T-helper 2 cell (primary cell): ENCODE measurements at regions not wholly inside any gene's neighbourhood (a gene's known extent, or its start where the extent isn't known, plus 50 kb on each side); places are given as distances from the start of the nearest gene placed in this dataset.

Experiments used
- DNase-seq, 5 experiments: peaks; one replicate each; pipeline versions ENCODE4 v3.0.0 to v3.0.0-alpha.2; 2012 to 2022

DNA sequence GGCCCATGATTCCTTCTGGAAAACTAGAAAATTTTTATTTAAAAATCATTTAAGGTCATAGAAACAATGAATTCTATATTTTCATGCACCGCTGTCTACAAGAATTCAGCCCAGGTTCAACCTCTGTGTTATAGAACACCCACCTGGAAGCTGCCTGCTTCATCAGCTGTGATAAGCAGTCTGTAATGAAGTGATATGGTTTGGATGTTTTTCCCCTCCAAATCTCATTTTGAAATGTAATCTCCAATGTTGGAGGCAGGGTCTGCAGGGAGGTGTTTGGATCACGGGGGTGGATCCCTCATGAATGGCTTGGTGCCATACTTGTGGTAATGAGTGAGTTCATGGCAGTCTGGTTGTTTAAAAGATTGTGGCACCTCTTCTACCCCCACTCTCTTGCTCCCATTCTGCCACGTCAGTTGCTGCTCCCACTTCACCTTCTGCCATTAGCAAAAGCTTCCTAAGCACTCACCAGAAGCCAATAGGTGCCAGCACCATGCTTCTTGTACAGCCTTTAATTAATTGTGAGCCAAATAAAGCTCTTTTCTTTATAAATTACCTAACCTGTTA lies 55.6 kb downstream of the MRPL32 start:
- DNase-seq, result no peak

DNA sequence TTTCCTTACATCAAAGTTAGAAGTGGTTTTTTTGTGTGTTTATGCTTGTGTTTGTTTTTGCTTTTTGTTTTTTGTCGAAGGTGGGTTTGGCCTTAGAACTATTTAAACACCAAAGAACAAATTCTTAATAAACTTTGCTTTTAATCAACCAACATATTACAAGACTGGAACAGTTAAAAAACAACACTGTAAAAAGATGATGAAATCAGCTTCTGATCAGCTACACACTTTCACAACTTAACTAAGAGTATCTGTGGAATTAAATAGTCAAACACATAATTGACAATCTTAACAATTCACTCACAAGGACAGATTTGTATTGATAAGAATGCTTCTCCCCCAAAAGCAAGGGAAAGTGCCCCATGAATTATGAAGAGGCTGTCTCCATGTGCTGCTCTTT lies 58.8 kb downstream of the MRPL32 start:
- DNase-seq, result no peak

DNA sequence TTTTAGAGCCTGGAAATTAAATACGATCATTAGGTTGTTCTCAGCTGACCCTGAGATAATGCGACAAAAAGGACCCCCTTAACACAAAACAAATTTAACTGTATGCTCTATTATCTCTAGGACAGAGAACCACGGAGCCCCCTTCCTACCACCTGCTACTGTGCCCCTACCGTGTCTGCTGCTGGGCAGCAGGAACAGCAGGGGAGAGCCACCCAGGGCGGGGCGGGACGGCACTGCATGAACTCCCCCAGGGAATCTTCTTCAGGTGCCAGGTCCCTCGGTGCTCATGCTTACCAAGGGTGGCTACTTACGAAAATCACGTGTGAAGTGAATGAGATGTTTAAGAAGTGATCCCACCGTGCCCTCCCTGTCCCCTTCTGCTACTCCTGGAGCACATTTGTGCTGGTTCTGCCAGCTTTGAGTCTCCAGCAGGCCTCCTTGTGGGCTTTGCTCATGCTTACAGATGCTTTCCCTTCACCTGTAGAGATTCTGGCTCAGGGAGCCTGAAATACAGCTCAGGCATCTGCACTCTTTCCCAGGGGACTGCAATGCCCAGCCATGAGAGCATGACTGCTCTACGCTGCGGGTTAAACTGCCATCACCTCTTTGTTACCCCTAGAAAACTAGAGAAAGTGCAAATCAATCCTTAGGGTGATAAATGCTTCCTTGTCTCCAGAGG lies 59.9 kb downstream of the MRPL32 start:
- peak in 1 of 5 experiments; percentile 7 for DNase-seq

DNA sequence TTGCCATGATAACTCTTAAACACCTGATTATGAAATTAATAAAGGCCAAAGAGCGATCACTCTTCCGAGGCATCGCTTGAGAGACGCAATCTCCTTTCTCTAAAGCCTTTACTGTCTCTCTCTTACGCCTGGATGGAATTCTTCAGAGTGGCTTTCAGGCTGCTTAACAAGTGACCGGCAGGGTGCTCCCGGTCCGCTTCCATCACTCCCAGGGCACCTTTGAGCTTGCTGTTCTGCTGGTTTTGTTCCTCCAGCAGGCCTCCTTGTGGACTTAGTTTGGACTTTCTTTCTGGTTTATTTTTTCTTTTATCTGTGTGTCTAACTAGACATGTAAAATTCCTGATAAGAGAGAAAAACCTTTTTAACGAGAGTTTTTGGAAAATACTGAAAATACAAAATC lies 60.9 kb downstream of the MRPL32 start:
- no peak for DNase-seq

DNA sequence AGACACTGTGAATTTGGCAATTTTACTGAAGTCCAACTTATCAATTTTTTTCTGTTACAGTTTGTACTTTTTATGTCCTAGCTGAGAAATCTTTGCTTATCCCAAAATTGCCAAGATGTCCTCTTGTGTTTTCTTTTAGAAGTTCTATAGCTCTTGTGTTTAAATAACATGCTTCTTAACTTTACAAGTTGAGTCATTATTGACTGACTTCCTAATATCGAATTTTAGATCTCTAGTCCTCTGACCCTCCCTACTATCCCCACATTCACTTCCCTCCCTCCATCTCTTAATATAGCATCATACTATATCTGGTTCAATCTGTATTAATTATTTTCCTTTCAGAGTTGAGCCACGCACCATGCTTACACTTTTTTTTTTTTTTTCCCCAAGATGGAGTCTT lies 61.9 kb downstream of the MRPL32 start:
- no peak for DNase-seq

DNA sequence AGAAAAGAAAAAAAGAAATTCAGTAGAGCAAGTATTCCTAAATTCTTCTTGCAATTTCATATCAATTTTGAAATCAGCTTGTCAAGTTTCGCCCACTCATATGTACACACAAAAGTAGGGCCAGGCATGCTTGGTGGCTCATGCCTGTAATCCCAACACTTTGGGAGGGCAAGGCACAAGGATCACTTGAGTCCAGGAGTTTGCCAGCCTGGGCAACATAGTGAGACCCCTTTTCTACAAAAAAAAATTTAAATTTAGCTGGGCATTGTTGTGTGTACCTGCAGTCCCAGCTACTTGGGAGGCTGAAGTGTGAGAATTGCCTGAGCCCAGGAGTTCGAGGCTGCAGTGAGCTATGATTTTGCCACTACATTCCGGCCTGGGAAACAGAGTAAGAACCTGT lies 65.4 kb downstream of the MRPL32 start:
- DNase-seq, result no peak

DNA sequence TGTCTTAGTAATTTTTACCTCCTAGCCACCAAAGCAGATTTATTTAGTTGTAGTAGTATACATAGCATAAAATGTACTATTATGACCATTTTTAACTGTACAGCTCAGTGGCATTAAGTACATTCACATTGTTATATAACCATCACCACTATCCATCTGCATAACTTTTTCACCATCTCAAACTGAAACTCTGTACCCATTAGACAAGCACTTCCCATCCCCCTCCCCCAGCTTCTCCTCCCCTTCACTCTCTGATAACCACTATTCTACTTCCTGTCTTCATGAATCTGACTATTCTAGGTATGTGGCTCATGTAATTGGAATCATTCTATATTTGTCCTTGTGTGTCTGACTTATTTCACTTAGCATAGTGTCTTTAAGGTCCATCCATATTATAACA lies 71.9 kb downstream of the MRPL32 start:
- DNase-seq, result peak in 1 of 5 experiments; percentile 42

DNA sequence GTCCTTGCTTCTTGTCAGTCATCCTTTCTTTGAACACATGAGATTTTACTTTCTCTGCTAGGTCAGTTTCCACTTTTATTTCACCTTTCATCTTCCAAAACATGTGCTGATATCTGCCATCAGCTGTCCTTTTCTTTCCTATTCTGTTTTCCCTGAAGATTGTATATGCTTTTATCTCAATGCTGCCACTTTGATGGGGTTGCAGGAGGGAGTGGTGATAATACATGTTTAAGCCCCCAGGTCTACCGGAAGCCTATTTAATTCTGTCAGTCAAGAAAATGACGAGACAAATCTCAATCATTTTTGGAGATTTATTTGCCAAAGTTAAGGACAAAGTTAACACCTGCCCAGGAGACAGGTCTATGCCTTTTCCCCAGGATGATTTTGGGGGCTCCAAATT lies 73.8 kb downstream of the MRPL32 start:
- DNase-seq, result no peak

DNA sequence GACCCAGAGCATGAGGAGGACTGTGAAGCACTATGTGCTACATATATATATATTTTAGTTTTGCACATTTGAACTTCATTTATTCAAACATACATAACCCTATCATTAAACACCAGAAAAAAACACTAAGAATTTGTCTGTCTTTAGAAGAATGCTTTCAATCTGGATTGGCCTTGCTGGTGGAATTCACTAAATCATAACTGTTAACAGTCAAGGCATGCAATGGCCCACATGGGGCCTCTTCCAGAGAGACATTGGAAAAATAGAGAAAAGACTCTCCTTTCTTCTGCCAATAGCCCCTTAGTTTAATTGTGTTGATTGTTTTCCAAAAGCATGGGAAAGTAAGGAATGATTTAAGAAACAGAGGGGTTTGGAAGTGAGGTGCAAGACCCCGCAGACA lies 77.9 kb downstream of the MRPL32 start:
- no peak for DNase-seq

DNA sequence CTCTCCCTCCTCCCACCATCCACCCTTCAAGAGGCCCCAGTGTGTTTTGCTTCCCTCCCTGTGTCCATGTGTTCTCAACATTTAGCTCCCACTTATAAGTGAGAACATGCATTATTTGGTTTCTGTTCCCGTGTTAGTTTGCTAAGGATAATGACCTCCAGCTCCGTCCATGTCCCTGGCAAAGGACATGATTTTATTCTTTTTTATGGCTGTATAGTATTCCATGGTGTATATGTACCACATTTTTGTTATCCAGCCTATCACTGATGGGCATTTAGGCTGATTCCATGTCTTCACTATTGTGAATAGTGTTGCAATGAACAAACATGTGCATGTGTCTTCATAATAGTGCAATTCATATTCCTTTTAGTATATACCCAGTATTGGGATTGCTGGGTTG lies 79.7 kb downstream of the MRPL32 start:
- no peak for DNase-seq

DNA sequence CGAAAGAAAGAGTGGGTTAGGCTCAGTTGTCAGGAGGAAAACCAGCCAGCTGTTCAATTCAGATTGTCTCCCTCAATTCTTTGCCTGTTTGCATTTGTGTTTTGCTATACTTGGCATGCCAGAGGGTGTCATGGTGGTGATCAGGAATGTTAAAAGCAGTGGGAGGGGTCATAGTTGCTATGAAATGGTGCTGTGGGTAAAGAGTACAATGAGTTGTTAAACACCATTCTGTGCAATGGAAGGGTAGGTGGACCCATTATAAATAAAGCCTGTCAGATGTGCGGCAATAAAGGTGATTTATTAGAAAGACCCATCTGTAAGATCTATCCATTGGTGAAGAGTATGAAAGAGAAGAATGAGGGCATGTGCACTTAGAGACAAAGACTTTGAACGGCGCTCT lies 82.2 kb downstream of the MRPL32 start:
- DNase-seq, result no peak

DNA sequence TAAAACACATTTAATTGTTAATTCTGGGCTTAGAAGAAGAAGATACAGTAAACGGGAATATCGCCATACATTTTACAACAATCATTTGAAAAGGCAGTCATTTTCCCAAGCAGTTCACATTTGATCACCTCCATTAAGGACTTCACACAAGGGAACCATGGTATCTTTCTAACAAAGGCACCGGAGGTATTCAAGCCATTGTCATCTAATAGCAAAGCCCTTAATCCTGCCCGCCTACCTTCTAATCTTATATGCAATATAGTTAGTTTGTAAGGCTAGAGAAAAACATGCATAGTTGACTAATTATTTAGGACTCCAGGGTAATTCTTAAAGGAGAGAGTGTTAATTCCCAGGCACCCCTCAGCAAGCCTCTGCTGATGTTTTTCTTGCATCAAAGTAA lies 83.1 kb downstream of the MRPL32 start:
- no peak for DNase-seq

DNA sequence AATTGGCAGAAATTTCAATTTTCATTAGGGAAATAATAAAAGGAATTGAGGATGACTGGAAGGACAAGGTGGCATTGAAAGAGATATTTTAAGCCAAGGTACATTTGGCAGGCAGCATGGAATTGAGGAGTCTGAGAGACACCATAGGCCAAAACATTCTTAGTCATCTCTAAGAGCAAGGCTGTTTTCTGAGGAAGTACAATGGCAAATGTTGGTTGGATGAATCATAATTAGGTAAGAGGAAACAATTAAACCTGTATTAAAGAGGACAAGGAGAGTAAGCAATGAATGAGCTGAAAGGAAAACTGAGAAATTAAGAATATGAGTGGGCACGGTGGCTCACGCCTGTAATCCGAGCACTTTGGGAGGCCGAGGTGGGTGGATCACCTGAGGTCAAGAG lies 86.3 kb downstream of the MRPL32 start:
- no peak for DNase-seq

DNA sequence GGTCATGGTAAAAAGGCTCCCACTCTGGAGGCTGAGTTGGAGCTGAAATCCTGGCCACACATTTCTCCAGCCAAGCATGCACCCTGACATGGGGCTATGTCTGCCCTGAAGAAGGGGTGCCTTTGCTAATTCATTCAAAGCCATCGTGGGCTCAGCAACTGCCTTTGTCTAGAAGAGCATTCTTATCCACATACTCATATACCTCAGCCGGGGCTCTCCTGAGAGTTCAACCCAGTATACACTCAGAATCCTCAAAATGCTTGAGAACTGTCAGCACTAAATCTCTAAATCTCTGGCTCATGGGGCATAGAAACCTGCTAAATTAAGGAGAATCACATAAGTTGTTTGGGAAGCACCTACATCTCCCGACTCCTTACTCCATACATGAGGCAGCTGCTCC lies 89.3 kb downstream of the MRPL32 start:
- no peak for DNase-seq

DNA sequence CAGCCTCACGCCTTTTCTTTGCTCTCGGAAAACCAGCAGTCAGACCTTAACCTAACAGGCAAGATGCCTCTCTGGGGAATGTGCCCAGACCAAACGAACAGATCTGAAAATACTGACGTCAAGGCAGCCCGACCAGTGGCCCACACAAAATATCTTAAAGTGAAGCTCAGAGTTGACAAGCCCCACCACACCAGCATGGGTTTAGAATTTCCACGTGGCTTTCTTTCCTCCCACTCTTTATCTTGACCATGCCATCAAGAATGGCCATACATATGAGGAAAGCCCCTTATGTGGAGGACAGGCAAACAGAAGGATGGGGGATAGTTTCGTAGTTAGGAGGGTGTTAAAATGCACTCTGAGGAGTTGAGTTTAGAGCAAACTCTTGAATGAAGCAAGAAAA lies 89.8 kb downstream of the MRPL32 start:
- DNase-seq, result no peak

DNA sequence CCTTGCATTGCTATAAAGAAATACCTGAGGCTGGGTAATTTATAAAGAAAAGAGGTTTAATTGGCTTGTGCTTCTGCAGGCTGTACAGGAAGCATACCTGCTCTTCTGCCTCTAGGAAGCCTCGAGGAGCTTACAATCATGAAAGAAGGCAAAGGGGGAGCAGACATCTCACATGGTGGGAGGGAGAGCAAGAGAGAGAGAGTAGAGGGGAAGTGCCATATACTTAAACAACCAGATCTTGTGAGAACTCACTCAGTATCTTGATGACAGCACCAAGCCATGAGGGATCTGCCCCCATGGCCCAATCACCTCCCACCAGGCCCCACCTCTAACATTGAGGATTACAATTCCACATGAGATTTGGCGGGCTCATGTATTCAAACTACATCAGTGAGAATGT lies 79.1 kb upstream of the HECW1 start:
- DNase-seq, result no peak

DNA sequence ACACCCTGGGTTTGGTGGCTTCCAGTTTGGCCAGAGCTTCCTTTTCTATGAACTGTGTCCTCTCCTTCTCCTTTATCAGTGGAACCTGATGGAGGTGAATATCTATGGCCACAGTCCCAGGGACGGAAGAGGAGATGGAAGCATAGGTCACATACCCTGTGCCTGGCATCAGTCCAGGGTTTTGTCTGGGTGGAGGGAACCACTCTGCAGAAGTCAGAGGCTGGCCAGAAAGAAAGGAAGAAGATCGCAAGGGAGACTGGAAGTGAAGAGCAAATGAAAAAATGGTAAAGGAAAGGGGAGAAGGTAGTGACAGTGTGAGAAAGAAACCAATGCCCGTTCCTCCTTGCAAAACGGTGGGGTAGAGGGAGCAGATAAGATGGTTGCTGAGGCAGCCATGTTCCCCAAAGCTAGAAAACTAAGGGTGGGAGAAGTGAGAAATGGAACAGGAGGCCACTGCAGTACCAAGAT lies 77.9 kb upstream of the HECW1 start:
- no peak for DNase-seq

DNA sequence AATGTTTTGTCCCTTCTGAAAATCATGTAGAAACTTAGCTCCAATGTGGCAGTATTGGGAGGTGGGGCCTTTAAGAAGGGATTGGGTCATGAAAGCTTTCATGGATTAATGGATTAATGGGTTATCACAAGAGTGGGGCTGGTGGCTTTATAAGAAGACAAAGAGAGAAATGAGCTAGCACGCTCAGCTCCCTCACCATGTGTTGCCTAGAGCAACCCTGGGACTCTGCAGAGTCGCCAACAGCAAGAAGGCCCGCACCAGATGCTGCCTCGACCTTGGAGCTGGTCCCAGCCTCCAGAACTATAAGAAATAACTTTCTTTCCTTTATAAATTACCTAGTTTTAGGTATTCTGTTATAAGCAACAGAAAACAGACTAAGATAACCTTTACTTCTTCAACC lies 74.9 kb upstream of the HECW1 start:
- no peak for DNase-seq

DNA sequence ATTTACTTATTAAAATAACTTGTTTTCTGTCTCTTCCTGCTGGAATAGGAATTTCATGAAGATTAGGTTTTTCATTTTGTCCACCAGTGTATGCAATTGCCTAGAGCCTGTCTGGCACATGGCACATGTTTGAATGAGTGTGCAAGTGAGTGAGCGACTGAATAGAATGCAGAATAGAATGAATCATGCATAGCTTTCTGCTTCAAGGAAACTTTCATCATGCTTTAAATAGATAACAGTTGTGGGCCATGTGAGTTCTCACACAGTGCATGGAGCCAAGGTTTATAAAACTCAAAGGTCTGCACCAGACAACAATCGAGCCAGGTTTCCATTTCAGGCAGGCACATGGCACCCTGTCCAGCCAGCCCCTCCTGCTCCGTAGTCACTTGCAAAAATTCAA lies 74.2 kb upstream of the HECW1 start:
- DNase-seq, result no peak

DNA sequence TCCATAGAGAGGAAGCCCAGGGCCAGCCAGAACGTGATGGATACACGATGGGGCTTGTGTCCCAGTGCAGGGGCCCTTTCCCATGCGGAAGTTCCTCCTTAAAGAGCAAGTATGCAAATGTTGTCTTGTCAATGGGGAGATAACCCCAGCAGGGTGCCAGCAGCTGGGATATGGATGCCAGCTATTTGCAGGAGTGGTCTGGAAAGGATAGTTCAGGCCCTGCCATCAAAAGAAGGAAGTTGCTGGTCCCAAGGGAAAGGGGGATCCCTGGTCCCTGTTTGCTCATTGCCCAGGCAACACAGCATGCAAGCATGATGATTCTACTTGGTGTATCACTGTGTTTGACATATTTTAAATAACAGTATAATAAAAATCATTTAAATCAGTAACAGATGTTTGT lies 73.1 kb upstream of the HECW1 start:
- no peak for DNase-seq

DNA sequence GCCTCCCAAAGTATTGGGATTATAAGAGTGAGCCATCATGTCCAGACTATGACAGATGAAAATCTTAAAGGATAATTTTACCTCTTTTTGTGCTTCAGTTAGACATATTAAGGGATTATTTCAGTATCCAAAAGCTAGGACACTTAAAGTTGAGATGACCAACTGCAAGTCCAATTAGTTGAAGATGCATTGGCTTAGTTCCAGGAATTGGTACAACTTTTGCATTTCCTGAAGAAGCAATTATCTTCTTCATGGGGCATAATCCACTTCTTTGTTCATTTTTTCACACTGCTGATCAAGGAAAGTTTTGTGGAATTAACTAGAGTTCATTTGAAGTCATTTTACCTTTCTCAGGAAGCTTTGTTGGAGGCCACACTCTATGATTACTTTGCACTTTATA lies 72.0 kb upstream of the HECW1 start:
- no peak for DNase-seq

DNA sequence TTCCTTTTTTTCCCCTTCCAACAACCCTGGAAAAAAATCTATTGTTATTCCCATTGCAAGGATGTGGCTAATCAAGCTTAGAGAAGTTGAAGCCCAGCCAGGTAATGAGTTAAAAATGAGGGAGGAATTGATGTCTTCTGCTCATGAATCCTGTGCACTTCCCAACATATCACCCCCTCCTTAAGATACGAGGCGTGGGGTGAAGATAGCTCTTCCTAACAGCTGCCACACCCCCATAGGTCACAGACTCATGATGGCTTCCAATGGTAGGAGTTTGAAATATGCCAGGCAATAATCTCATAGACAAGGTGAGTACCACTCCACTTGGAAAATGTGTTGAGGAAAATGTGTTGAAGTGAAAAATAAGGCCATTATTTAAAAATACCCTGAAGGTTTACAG lies 71.3 kb upstream of the HECW1 start:
- DNase-seq, result no peak

DNA sequence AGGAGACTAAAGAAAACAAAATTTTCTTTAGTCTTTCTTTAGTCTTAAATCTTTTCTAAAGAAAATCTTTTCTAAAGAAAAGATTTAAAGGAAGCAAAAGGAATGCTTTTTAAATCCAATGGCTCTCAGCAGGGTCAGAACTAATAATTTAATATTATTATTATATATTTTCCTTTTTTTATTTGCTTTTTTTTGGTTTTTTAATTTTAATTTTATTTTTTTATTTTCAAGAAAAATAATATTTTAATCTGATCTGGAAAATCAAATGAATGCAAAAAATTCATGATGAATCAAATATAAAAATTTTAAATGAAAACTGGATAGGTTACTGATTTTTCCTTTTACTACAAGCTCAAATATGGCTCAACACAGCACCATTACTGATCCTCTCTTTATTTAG lies 70.7 kb upstream of the HECW1 start:
- DNase-seq, result no peak

DNA sequence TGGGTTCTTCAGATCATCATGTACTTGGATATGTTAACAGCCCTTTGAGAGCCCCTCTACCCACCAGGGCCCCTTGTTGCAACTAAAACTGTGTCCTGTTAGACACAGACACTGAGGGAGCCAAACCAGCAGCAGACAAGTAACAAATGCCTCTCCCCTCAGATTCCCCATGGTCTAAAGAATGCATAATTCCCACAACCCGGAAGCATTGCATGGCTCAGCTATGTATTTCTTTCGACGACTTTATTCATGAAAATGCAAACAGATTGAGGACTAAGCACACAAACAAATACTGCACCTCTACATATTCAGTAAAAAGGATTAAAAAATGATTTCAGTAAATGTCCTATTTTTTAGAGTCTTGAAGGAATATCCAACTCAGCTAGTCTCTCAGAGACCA lies 70.1 kb upstream of the HECW1 start:
- DNase-seq, result no peak

DNA sequence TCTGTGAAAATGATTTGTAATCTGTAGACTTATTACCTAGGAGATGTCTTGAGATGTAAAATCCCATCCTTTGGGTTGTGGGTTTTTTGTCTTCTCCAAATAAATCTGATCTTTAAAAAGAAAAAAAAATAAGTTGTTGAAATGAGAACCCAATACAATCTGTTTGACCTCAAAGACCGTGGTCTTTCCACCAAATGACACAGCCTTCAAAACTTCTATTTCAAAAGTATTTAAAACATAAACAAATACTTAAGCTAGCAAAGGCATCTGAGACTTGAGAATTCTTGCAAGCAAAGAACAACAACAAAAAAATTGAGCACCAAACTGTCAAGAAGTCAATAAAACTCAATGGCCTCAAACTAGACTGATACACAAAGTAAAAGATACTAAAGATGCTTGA lies 67.9 kb upstream of the HECW1 start:
- no peak for DNase-seq
